OCI-LY1 (cell line): ENCODE measurements at regions not wholly inside any gene's neighbourhood (a gene's known extent, or its start where the extent isn't known, plus 50 kb on each side); places are given as distances from the start of the nearest gene placed in this dataset.

Source experiments
- H2AFZ ChIP-seq: fragments of 200-600 bp; sonication (generic), shearing (Covaris generic); 2 replicates; pipeline ENCODE4 v1.6.0; 2014; ENCODE audit warnings: antibody characterized with exemption, mild to moderate bottlenecking, low read length
- H3F3A ChIP-seq: fragments of 200-600 bp; sonication (generic), shearing (Covaris generic); 2 replicates; pipeline ENCODE4 v1.6.0; 2014; ENCODE audit warnings: mild to moderate bottlenecking, antibody characterized with exemption, low read length, moderate library complexity; ENCODE audit not compliant: insufficient read depth
- H3K27ac ChIP-seq: fragments of 200-600 bp; sonication (generic); 2 replicates; pipeline ENCODE4 v1.5.1; 2014; ENCODE audit warnings: low read length, mixed run types, mild to moderate bottlenecking, low read depth; ENCODE audit not compliant: poor library complexity, severe bottlenecking
- H3K27me3 ChIP-seq: fragments of 200-600 bp; sonication (generic); 2 replicates; pipeline ENCODE4 v1.6.0; 2014; ENCODE audit warnings: antibody characterized with exemption, mild to moderate bottlenecking, low read length, moderate library complexity; ENCODE audit not compliant: insufficient read depth
- H3K36me3 ChIP-seq: fragments of 200-600 bp; sonication (generic); 2 replicates; pipeline ENCODE4 v1.6.1; 2014; ENCODE audit warnings: mild to moderate bottlenecking, antibody characterized with exemption, low read length, moderate library complexity, mixed read lengths; ENCODE audit not compliant: insufficient read depth
- H3K4me1 ChIP-seq: fragments of 200-600 bp; sonication (generic); 2 replicates; pipeline ENCODE4 v1.5.1; 2014; ENCODE audit warnings: mild to moderate bottlenecking, low read length, moderate library complexity; ENCODE audit not compliant: insufficient read depth, severe bottlenecking
- H3K4me2 ChIP-seq: fragments of 200-600 bp; sonication (generic), shearing (Covaris generic); 2 replicates; pipeline ENCODE4 v1.6.1; 2014; ENCODE audit warnings: low read length
- H3K4me3 ChIP-seq: fragments of 200-600 bp; sonication (generic); 2 replicates; pipeline ENCODE4 v1.5.1; 2014; ENCODE audit warnings: low read length, low read depth, mild to moderate bottlenecking, mixed read lengths; ENCODE audit not compliant: poor library complexity, severe bottlenecking
- H3K79me2 ChIP-seq: fragments of 200-600 bp; shearing (Covaris generic); 2 replicates; pipeline ENCODE4 v1.6.1; 2016; ENCODE audit warnings: mixed run types, low read length, mixed read lengths; ENCODE audit not compliant: insufficient read depth
- H3K9ac ChIP-seq: fragments of 200-600 bp; sonication (generic), shearing (Covaris generic); 2 replicates; pipeline ENCODE4 v1.6.1; 2014; ENCODE audit warnings: mild to moderate bottlenecking, low read length, mixed read lengths
- H3K9me2 ChIP-seq: fragments of 200-600 bp; sonication (generic), shearing (Covaris generic); 2 replicates; pipeline ENCODE4 v1.6.1; 2014; ENCODE audit warnings: low read depth, mild to moderate bottlenecking, low read length, mixed read lengths
- H3K9me3 ChIP-seq: fragments of 200-600 bp; shearing (Covaris generic); 2 replicates; pipeline ENCODE4 v1.6.1; 2014; ENCODE audit warnings: low read length, mixed read lengths
- H4K20me1 ChIP-seq: fragments of 200-600 bp; sonication (generic), shearing (Covaris generic); 2 replicates; pipeline ENCODE4 v1.6.0; 2016; ENCODE audit warnings: mild to moderate bottlenecking, low read length; ENCODE audit not compliant: insufficient read depth
- CTCF ChIP-seq: fragments of 200-600 bp; sonication (generic), shearing (Covaris generic); IDR thresholded peaks from 2 replicates; pipeline ENCODE4 v1.5.1; 2017; ENCODE audit warnings: mild to moderate bottlenecking, antibody characterized with exemption, low read length, moderate library complexity, mixed read lengths
- EZH2 ChIP-seq: fragments of 200-600 bp; sonication (generic), shearing (Covaris generic); IDR thresholded peaks from 2 replicates; pipeline ENCODE4 v1.8.0; 2017; ENCODE audit warnings: borderline replicate concordance, mixed run types, mild to moderate bottlenecking, antibody characterized with exemption, low read length, moderate library complexity, mixed read lengths

GRCh38 chr21:16343776-16344175, 614.0 kb downstream of the USP25 start:
- no peak overlapping the region for H3K4me3 ChIP-seq
- no peak overlapping the region for H2AFZ ChIP-seq
- H3F3A ChIP-seq: no peaks in the 10 kb centered on the region
- no peaks in the 10 kb centered on the region for H3K9me3 ChIP-seq
- no peak overlapping the region for H3K27ac ChIP-seq
- H3K9me2 ChIP-seq: no peaks in the 10 kb centered on the region
- H3K9ac ChIP-seq: no peak overlapping the region
- H3K4me1 ChIP-seq: no peaks in the 10 kb centered on the region
- H4K20me1 ChIP-seq: no peaks in the 10 kb centered on the region
- TF ChIP-seq EZH2 (no peak), CTCF (no peak)
- H3K79me2 ChIP-seq: no peaks in the 10 kb centered on the region
- no peak overlapping the region for H3K4me2 ChIP-seq
- H3K27me3 ChIP-seq: no peaks in the 10 kb centered on the region
- H3K36me3 ChIP-seq: no peaks in the 10 kb centered on the region

GRCh38 chr21:16345757-16346156, 616.0 kb downstream of the USP25 start:
- no peaks in the 10 kb centered on the region for H3K79me2 ChIP-seq
- H3K4me1 ChIP-seq: no peaks in the 10 kb centered on the region
- H3K27me3 ChIP-seq: no peaks in the 10 kb centered on the region
- no peak overlapping the region for H3K4me3 ChIP-seq
- no peaks in the 10 kb centered on the region for H3F3A ChIP-seq
- H3K36me3 ChIP-seq: no peaks in the 10 kb centered on the region
- no peak overlapping the region for H3K9ac ChIP-seq
- H4K20me1 ChIP-seq: no peaks in the 10 kb centered on the region
- no peak overlapping the region for H3K27ac ChIP-seq
- TF ChIP-seq CTCF (no peak), EZH2 (no peak)
- H3K9me3 ChIP-seq: no peaks in the 10 kb centered on the region
- no peak overlapping the region for H2AFZ ChIP-seq
- H3K9me2 ChIP-seq: no peaks in the 10 kb centered on the region
- H3K4me2 ChIP-seq: no peak overlapping the region

- no peak overlapping the region for H3K27ac ChIP-seq
- no peaks in the 10 kb centered on the region for H4K20me1 ChIP-seq
- no peaks in the 10 kb centered on the region for H3K27me3 ChIP-seq
- no peak overlapping the region for H3K4me3 ChIP-seq
- no peak overlapping the region for H2AFZ ChIP-seq
- no peak overlapping the region for H3K9ac ChIP-seq
- no peak overlapping the region for H3K4me2 ChIP-seq
- H3F3A ChIP-seq: no peaks in the 10 kb centered on the region
- no peaks in the 10 kb centered on the region for H3K36me3 ChIP-seq
- no peak for TF ChIP-seq CTCF
- H3K9me2 ChIP-seq: no peaks in the 10 kb centered on the region
- no peaks in the 10 kb centered on the region for H3K4me1 ChIP-seq
- no peaks in the 10 kb centered on the region for H3K79me2 ChIP-seq
- no peaks in the 10 kb centered on the region for H3K9me3 ChIP-seq
Measured at GRCh38 chr21:16347223-16347622, 617.4 kb downstream of the USP25 start.
